Spleen (tissue), 7 donors: ENCODE measurements at regions not wholly inside any gene's neighbourhood (a gene's known extent, or its start where the extent isn't known, plus 50 kb on each side); places are given as distances from the start of the nearest gene placed in this dataset.

Experiments
- CTCF ChIP-seq, 11 experiments: fragments of 200-600 bp in 7 of 11; fragments of 450-650 bp in 4 of 11; sonication (generic) in 4 of 11; IDR thresholded peaks in 8 of 11; conservative IDR thresholded peaks in 3 of 11; 1 replicate in 7 of 11; 2 replicates in 4 of 11; pipeline versions ENCODE4 v1.4.0 to v1.8.0; 2016 to 2021; ENCODE audit warnings: antibody characterized with exemption in 11 of 11, inconsistent platforms in 4 of 11, mild to moderate bottlenecking in 1 of 11
- POLR2A ChIP-seq, 3 donors: fragments of 450-650 bp; IDR thresholded peaks; one replicate each; pipeline ENCODE4 v1.5.1; 2017; ENCODE audit warnings: antibody characterized with exemption in 3 of 3, mild to moderate bottlenecking in 1 of 3
- donor health status: DM: no; HTN: no; CAD: no; lungs with moderate emphysema.
- donor health status: DM: no; HTN: no; CAD: no.
- donor health status: DM: no; HTN: no; CAD: no.

GRCh38 chr12:4855121-4855924 lies 54.4 kb upstream of the KCNA1 start:
- TF ChIP-seq CTCF (IDR thresholded peaks at IDR 0.05 in 8 of 11, conservative IDR thresholded peaks at IDR 0.05 in 3 of 11) (peak; percentile 53 to 93 (median 83)), POLR2A (IDR thresholded peaks at IDR 0.05) (no peak)
